GM19324 (cell line): ENCODE measurements at regions not wholly inside any gene's neighbourhood (a gene's known extent, or its start where the extent isn't known, plus 50 kb on each side); places are given as distances from the start of the nearest gene placed in this dataset.

Experiments
- ATAC-seq: cut with Tn5 transposase; IDR thresholded peaks from one replicate; pipeline ENCODE4 v1.9.1; 2021; ENCODE audit warnings: mild to moderate bottlenecking, moderate library complexity; ENCODE audit not compliant: unreplicated experiment, low FRiP score

GRCh38 chr15:61640756-61641155 is 411.7 kb upstream of the RORA start:
- ATAC-seq, result no peak

GRCh38 chr15:61639491-61639890 is 410.4 kb upstream of the RORA start:
- ATAC-seq, result no peak

- ATAC-seq, result no peak
These were observed 405.7 kb upstream of the RORA start for GRCh38 chr15:61634837-61635236.

- ATAC-seq, result no peak
These were observed 404.8 kb upstream of the RORA start for GRCh38 chr15:61633951-61634350.

GRCh38 chr15:61629269-61629668 is 400.2 kb upstream of the RORA start:
- no peak for ATAC-seq

GRCh38 chr15:61624950-61625349 is 395.8 kb upstream of the RORA start:
- ATAC-seq, result no peak

- ATAC-seq, result no peak
These were observed 394.6 kb upstream of the RORA start for GRCh38 chr15:61623746-61624145.

- no peak for ATAC-seq
These were observed 392.8 kb upstream of the RORA start for GRCh38 chr15:61621865-61622264.

GRCh38 chr15:61621146-61621545 is 392.0 kb upstream of the RORA start:
- ATAC-seq, result no peak

GRCh38 chr15:61620151-61620550 is 391.0 kb upstream of the RORA start:
- no peak for ATAC-seq

- ATAC-seq, result no peak
These were observed 384.6 kb upstream of the RORA start for GRCh38 chr15:61613729-61614128.

GRCh38 chr15:61613138-61613537 is 384.0 kb upstream of the RORA start:
- no peak for ATAC-seq

- ATAC-seq, result no peak
These were observed 383.0 kb upstream of the RORA start for GRCh38 chr15:61612111-61612510.

GRCh38 chr15:61605343-61605742 is 376.2 kb upstream of the RORA start:
- ATAC-seq, result no peak

GRCh38 chr15:61598655-61599054 is 369.6 kb upstream of the RORA start:
- ATAC-seq, result no peak

GRCh38 chr15:61584410-61584809 is 355.3 kb upstream of the RORA start:
- no peak for ATAC-seq

GRCh38 chr15:61582092-61582491 is 353.0 kb upstream of the RORA start:
- ATAC-seq, result no peak

- ATAC-seq, result no peak
These were observed 346.5 kb upstream of the RORA start for GRCh38 chr15:61575597-61575996.

- ATAC-seq, result no peak
These were observed 341.9 kb upstream of the RORA start for GRCh38 chr15:61571026-61571425.

- no peak for ATAC-seq
These were observed 335.7 kb upstream of the RORA start for GRCh38 chr15:61564785-61565184.

GRCh38 chr15:61558172-61559136 is 329.4 kb upstream of the RORA start:
- ATAC-seq, result no peak

- ATAC-seq, result no peak
These were observed 327.0 kb upstream of the RORA start for GRCh38 chr15:61556037-61556648.
